CD4-positive, alpha-beta T cell (primary cell): ENCODE measurements at regions not wholly inside any gene's neighbourhood (a gene's known extent, or its start where the extent isn't known, plus 50 kb on each side); places are given as distances from the start of the nearest gene placed in this dataset.

Experiments
- ATAC-seq: fragments of 200-7000 bp; cut with Tn5 transposase; one replicate; pipeline ENCODE4 v1.10.0; 2022; ENCODE audit warnings: mild to moderate bottlenecking; ENCODE audit not compliant: poor library complexity
- CTCF ChIA-PET: fragments of 350-600 bp; sonication (Branson Sonifier 250); formaldehyde crosslinking; loops from one replicate; lab custom pipeline; 2021; ENCODE audit warnings: antibody characterized with exemption, inconsistent platforms; lab: Charles Lee
- POLR2A ChIA-PET: fragments of 350-600 bp; sonication (Branson Sonifier 250); formaldehyde crosslinking; loops from one replicate; lab custom pipeline; 2021; ENCODE audit warnings: antibody characterized with exemption, inconsistent platforms; lab: Charles Lee
- DNase-seq, 14 experiments: peaks; one replicate each; pipeline ENCODE4 v3.0.0-alpha.2; 2013 to 2020; ENCODE audit warnings: mixed read lengths in 2 of 14
- H3K27ac ChIP-seq, 2 donors: one replicate each; pipeline versions ENCODE4 v1.5.1 to v1.7.0; 2013; ENCODE audit warnings: low read length in 2 of 2, low read depth in 1 of 2, mild to moderate bottlenecking in 1 of 2
- H3K27me3 ChIP-seq, 2 experiments: 1 replicate in 1 of 2; 2 replicates in 1 of 2; pipeline versions ENCODE4 v1.6.1 to v1.7.0; 2013; ENCODE audit warnings: low read length in 2 of 2, control low read depth in 1 of 2, mild to moderate bottlenecking in 1 of 2, moderate library complexity in 1 of 2; ENCODE audit not compliant: insufficient read depth in 2 of 2, control insufficient read depth in 1 of 2
- H3K36me3 ChIP-seq: one replicate; pipeline ENCODE4 v1.6.1; 2013; ENCODE audit warnings: low read length, control low read depth; ENCODE audit not compliant: insufficient read depth
- H3K4me1 ChIP-seq: one replicate; pipeline ENCODE4 v1.6.1; 2013; ENCODE audit warnings: low read length, control low read depth; ENCODE audit not compliant: insufficient read depth
- H3K4me3 ChIP-seq: one replicate; pipeline ENCODE4 v1.5.1; 2013; ENCODE audit warnings: mild to moderate bottlenecking, low read length, moderate library complexity
- H3K9me3 ChIP-seq, 2 experiments: 1 replicate in 1 of 2; 2 replicates in 1 of 2; pipeline versions ENCODE4 v1.6.1 to v1.7.0; 2013; ENCODE audit warnings: low read length in 2 of 2, mild to moderate bottlenecking in 2 of 2, control low read depth in 1 of 2, moderate library complexity in 1 of 2; ENCODE audit not compliant: control insufficient read depth in 1 of 2, insufficient read depth in 1 of 2
- H3K27ac Mint-ChIP-seq: one replicate; pipeline ENCODE4 v1.8.0; 2020; ENCODE audit warnings: mixed read lengths
- H3K27me3 Mint-ChIP-seq: one replicate; pipeline ENCODE4 v1.8.0; 2021; ENCODE audit warnings: mixed read lengths
- H3K36me3 Mint-ChIP-seq: one replicate; pipeline ENCODE4 v1.8.0; 2021; ENCODE audit warnings: low read depth, mixed read lengths
- H3K4me1 Mint-ChIP-seq: one replicate; pipeline ENCODE4 v1.8.0; 2021; ENCODE audit warnings: low read depth, mixed read lengths
- H3K4me3 Mint-ChIP-seq: one replicate; pipeline ENCODE4 v1.8.0; 2020; ENCODE audit warnings: mild to moderate bottlenecking, mixed read lengths
- H3K9me3 Mint-ChIP-seq: one replicate; pipeline ENCODE4 v1.8.0; 2020; ENCODE audit warnings: mixed read lengths
- CTCF ChIP-seq: fragments of 200-600 bp; IDR thresholded peaks from one replicate; pipeline ENCODE4 v1.8.0; 2022; ENCODE audit warnings: antibody characterized with exemption, mild to moderate bottlenecking
- intact Hi-C, 2 experiments: fragments of 100-400 bp; cut with DNase I in 1 of 2; cut with micrococcal nuclease in 1 of 2; formaldehyde crosslinking; loops; one replicate each; pipeline versions ENCODE4 v1.15.1 to v1.9.0; 2023 to 2025; cut with DNase I, micrococcal nuclease

- ATAC-seq (no peak), DNase-seq (no peak)
- Mint-ChIP-seq H3K27ac (no peak overlapping the region), H3K4me1 (no peaks in the 10 kb centered on the region), H3K27me3 (no peaks in the 10 kb centered on the region), H3K36me3 (no peaks in the 10 kb centered on the region), H3K9me3 (no peaks in the 10 kb centered on the region), H3K4me3 (no peak overlapping the region)
- ChIA-PET POLR2A (no interaction called here), CTCF (no interaction called here)
- no peak for TF ChIP-seq CTCF
- intact Hi-C loops, result no loop called here
- Histone ChIP-seq H3K9me3 (no peaks in the 10 kb centered on the region), H3K36me3 (no peaks in the 10 kb centered on the region), H3K4me1 (no peaks in the 10 kb centered on the region), H3K27ac (no peak overlapping the region), H3K27me3 (no peaks in the 10 kb centered on the region), H3K4me3 (no peak overlapping the region)
Observed at GRCh38 chr7:84529480-84530205, 335.1 kb upstream of the SEMA3A start.

GRCh38 chr7:84528756-84529479, 334.3 kb upstream of the SEMA3A start:
- ChIA-PET POLR2A (no interaction called here), CTCF (no interaction called here)
- no peak for TF ChIP-seq CTCF
- no peaks in the 10 kb centered on the region for H3K27me3 Mint-ChIP-seq
- no peak overlapping the region for H3K27ac ChIP-seq
- no peaks in the 10 kb centered on the region for H3K4me1 ChIP-seq
- no peaks in the 10 kb centered on the region for H3K9me3 ChIP-seq
- no peak for ATAC-seq
- H3K4me3 Mint-ChIP-seq, result no peak overlapping the region
- H3K27ac Mint-ChIP-seq, result no peak overlapping the region
- intact Hi-C loops, result no loop called here
- no peaks in the 10 kb centered on the region for H3K27me3 ChIP-seq
- H3K4me1 Mint-ChIP-seq, result no peaks in the 10 kb centered on the region
- no peaks in the 10 kb centered on the region for H3K36me3 ChIP-seq
- no peak for DNase-seq
- no peak overlapping the region for H3K4me3 ChIP-seq
- H3K9me3 Mint-ChIP-seq, result no peaks in the 10 kb centered on the region
- no peaks in the 10 kb centered on the region for H3K36me3 Mint-ChIP-seq

GRCh38 chr7:84524714-84525694, 330.4 kb upstream of the SEMA3A start:
- Mint-ChIP-seq H3K4me1 (no peaks in the 10 kb centered on the region), H3K9me3 (peaks cover 5% of the 10 kb centered on the region), H3K27ac (no peak overlapping the region), H3K36me3 (no peaks in the 10 kb centered on the region), H3K27me3 (no peaks in the 10 kb centered on the region), H3K4me3 (no peak overlapping the region)
- no peaks in the 10 kb centered on the region for H3K27me3 ChIP-seq
- DNase-seq (no peak), ATAC-seq (no peak)
- H3K4me1 ChIP-seq, result no peaks in the 10 kb centered on the region
- CTCF ChIA-PET, result no interaction called here
- no peaks in the 10 kb centered on the region for H3K36me3 ChIP-seq
- H3K4me3 ChIP-seq, result no peak overlapping the region
- POLR2A ChIA-PET, result no interaction called here
- intact Hi-C loops, result no loop called here
- H3K9me3 ChIP-seq, result no peaks in the 10 kb centered on the region
- no peak for TF ChIP-seq CTCF
- no peak overlapping the region for H3K27ac ChIP-seq
